ENCODE measurements at regions not wholly inside any gene's neighbourhood (a gene's known extent, or its start where the extent isn't known, plus 50 kb on each side); places are given as distances from the start of the nearest gene placed in this dataset.

DNA sequence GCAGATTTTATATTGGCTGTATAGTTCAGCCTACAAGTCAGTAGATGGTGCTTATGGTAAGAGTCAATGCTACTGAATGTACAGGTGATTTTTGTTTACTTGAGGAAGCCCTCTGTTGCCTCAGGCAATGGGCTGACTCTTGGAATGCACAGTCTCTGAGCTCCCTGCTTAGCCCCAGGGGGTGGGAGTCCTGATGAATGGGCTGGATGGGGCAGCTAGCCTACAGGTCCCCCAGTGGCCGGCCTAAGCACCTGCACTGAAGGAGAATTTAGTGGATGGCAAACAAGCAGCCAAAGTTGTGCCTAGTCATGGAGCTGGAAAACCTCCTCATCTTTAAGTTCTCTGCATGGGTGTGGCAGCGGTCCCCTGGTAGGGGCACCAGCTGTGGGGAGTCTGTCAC, 101.8 kb upstream of the CXorf51B start:
- H3K9me3 ChIP-seq (ENCODE audit: control insufficient read depth, insufficient read depth, low read depth, low read length): no peaks in the 10 kb centered on the region; the same call in 1 of the 2 replicates
- H3K4me1 ChIP-seq (ENCODE audit: control insufficient read depth, insufficient read depth, low read length): no peaks in the 10 kb centered on the region
- CTCF ChIA-PET: no interaction called here

More for the DNA sequence above, 101.8 kb upstream of the CXorf51B start:
- no peaks in the 10 kb centered on the region for H3K36me3 ChIP-seq (ENCODE audit: control insufficient read depth in 2 of 2, insufficient read depth in 1 of 2, low read length in 2 of 2)
- H3K4me3 ChIP-seq (ENCODE audit: low read depth, low read length): no peak overlapping the region
- no peak overlapping the region for H3K27ac ChIP-seq (ENCODE audit: extremely low read depth, low read depth, low read length)
- TF ChIP-seq, protein P1, sequence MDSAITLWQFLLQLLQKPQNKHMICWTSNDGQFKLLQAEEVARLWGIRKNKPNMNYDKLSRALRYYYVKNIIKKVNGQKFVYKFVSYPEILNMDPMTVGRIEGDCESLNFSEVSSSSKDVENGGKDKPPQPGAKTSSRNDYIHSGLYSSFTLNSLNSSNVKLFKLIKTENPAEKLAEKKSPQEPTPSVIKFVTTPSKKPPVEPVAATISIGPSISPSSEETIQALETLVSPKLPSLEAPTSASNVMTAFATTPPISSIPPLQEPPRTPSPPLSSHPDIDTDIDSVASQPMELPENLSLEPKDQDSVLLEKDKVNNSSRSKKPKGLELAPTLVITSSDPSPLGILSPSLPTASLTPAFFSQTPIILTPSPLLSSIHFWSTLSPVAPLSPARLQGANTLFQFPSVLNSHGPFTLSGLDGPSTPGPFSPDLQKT (IDR thresholded peaks at IDR 0.05; ENCODE audit: borderline replicate concordance, low read depth, low read length): no peak
- TF ChIP-seq ZNF394 (tag by site-specific recombination; IDR thresholded peaks at IDR 0.05; ENCODE audit: borderline replicate concordance): no peak
- no peak for TF ChIP-seq HOXA7 (CRISPR knock-in tag; IDR thresholded peaks at IDR 0.05; ENCODE audit: borderline replicate concordance)
- TF ChIP-seq TRIM28 (IDR thresholded peaks at IDR 0.05; ENCODE audit: borderline replicate concordance, low read length): no peak
- TF ChIP-seq ZNF239 (tag by site-specific recombination; IDR thresholded peaks at IDR 0.05): no peak
- no peak for TF ChIP-seq ZNF76 (tag by site-specific recombination; IDR thresholded peaks at IDR 0.05; ENCODE audit: borderline replicate concordance, low read depth)
- no peak for TF ChIP-seq ZNF292 (tag by site-specific recombination; IDR thresholded peaks at IDR 0.05; ENCODE audit: borderline replicate concordance, low read depth)
- TF ChIP-seq ZNF354C (tag by site-specific recombination; IDR thresholded peaks at IDR 0.05; ENCODE audit: borderline replicate concordance, low read depth): no peak
- no peak for TF ChIP-seq ZNF514 (tag by site-specific recombination; IDR thresholded peaks at IDR 0.05)
- TF ChIP-seq OVOL3 (tag by site-specific recombination; IDR thresholded peaks at IDR 0.05): no peak
- no peak for TF ChIP-seq ZFP37 (tag by site-specific recombination; IDR thresholded peaks at IDR 0.05)
- TF ChIP-seq ZNF544 (tag by site-specific recombination; IDR thresholded peaks at IDR 0.05): no peak
- TF ChIP-seq, protein P2, sequence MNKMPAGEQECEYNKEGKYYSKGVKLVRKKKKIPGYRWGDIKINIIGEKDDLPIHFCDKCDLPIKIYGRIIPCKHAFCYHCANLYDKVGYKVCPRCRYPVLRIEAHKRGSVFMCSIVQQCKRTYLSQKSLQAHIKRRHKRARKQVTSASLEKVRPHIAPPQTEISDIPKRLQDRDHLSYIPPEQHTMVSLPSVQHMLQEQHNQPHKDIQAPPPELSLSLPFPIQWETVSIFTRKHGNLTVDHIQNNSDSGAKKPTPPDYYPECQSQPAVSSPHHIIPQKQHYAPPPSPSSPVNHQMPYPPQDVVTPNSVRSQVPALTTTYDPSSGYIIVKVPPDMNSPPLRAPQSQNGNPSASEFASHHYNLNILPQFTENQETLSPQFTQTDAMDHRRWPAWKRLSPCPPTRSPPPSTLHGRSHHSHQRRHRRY (tag by site-specific recombination; IDR thresholded peaks at IDR 0.05): no peak
- no peak for TF ChIP-seq ZNF2 (tag by site-specific recombination; IDR thresholded peaks at IDR 0.05)
- TF ChIP-seq, protein P3, sequence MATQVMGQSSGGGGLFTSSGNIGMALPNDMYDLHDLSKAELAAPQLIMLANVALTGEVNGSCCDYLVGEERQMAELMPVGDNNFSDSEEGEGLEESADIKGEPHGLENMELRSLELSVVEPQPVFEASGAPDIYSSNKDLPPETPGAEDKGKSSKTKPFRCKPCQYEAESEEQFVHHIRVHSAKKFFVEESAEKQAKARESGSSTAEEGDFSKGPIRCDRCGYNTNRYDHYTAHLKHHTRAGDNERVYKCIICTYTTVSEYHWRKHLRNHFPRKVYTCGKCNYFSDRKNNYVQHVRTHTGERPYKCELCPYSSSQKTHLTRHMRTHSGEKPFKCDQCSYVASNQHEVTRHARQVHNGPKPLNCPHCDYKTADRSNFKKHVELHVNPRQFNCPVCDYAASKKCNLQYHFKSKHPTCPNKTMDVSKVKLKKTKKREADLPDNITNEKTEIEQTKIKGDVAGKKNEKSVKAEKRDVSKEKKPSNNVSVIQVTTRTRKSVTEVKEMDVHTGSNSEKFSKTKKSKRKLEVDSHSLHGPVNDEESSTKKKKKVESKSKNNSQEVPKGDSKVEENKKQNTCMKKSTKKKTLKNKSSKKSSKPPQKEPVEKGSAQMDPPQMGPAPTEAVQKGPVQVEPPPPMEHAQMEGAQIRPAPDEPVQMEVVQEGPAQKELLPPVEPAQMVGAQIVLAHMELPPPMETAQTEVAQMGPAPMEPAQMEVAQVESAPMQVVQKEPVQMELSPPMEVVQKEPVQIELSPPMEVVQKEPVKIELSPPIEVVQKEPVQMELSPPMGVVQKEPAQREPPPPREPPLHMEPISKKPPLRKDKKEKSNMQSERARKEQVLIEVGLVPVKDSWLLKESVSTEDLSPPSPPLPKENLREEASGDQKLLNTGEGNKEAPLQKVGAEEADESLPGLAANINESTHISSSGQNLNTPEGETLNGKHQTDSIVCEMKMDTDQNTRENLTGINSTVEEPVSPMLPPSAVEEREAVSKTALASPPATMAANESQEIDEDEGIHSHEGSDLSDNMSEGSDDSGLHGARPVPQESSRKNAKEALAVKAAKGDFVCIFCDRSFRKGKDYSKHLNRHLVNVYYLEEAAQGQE (tag by site-specific recombination; IDR thresholded peaks at IDR 0.05): no peak
- TF ChIP-seq, protein P4, sequence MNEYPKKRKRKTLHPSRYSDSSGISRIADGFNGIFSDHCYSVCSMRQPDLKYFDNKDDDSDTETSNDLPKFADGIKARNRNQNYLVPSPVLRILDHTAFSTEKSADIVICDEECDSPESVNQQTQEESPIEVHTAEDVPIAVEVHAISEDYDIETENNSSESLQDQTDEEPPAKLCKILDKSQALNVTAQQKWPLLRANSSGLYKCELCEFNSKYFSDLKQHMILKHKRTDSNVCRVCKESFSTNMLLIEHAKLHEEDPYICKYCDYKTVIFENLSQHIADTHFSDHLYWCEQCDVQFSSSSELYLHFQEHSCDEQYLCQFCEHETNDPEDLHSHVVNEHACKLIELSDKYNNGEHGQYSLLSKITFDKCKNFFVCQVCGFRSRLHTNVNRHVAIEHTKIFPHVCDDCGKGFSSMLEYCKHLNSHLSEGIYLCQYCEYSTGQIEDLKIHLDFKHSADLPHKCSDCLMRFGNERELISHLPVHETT (tag by site-specific recombination; IDR thresholded peaks at IDR 0.05): no peak
- TF ChIP-seq, protein P5, sequence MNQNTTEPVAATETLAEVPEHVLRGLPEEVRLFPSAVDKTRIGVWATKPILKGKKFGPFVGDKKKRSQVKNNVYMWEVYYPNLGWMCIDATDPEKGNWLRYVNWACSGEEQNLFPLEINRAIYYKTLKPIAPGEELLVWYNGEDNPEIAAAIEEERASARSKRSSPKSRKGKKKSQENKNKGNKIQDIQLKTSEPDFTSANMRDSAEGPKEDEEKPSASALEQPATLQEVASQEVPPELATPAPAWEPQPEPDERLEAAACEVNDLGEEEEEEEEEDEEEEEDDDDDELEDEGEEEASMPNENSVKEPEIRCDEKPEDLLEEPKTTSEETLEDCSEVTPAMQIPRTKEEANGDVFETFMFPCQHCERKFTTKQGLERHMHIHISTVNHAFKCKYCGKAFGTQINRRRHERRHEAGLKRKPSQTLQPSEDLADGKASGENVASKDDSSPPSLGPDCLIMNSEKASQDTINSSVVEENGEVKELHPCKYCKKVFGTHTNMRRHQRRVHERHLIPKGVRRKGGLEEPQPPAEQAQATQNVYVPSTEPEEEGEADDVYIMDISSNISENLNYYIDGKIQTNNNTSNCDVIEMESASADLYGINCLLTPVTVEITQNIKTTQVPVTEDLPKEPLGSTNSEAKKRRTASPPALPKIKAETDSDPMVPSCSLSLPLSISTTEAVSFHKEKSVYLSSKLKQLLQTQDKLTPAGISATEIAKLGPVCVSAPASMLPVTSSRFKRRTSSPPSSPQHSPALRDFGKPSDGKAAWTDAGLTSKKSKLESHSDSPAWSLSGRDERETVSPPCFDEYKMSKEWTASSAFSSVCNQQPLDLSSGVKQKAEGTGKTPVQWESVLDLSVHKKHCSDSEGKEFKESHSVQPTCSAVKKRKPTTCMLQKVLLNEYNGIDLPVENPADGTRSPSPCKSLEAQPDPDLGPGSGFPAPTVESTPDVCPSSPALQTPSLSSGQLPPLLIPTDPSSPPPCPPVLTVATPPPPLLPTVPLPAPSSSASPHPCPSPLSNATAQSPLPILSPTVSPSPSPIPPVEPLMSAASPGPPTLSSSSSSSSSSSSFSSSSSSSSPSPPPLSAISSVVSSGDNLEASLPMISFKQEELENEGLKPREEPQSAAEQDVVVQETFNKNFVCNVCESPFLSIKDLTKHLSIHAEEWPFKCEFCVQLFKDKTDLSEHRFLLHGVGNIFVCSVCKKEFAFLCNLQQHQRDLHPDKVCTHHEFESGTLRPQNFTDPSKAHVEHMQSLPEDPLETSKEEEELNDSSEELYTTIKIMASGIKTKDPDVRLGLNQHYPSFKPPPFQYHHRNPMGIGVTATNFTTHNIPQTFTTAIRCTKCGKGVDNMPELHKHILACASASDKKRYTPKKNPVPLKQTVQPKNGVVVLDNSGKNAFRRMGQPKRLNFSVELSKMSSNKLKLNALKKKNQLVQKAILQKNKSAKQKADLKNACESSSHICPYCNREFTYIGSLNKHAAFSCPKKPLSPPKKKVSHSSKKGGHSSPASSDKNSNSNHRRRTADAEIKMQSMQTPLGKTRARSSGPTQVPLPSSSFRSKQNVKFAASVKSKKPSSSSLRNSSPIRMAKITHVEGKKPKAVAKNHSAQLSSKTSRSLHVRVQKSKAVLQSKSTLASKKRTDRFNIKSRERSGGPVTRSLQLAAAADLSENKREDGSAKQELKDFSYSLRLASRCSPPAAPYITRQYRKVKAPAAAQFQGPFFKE (tag by site-specific recombination; IDR thresholded peaks at IDR 0.05; ENCODE audit: borderline replicate concordance): no peak
- TF ChIP-seq ZBTB7A (tag by site-specific recombination; IDR thresholded peaks at IDR 0.05; ENCODE audit: low read depth): no peak
- POLR2A ChIA-PET: no interaction called here
